Astrocyte of the spinal cord (primary cell): ENCODE measurements at regions not wholly inside any gene's neighbourhood (a gene's known extent, or its start where the extent isn't known, plus 50 kb on each side); places are given as distances from the start of the nearest gene placed in this dataset.

Experiments used
- DNase-seq: peaks from one replicate; pipeline ENCODE4 v3.0.0; 2011; ENCODE audit warnings: low read depth, low spot score
- H3K4me3 ChIP-seq: 2 replicates; pipeline ENCODE4 v1.5.1; 2011; ENCODE audit warnings: low read depth, mild to moderate bottlenecking, low read length, moderate library complexity
- in situ Hi-C: cut with HindIII; loops from 2 replicates; pipeline ENCODE4 v1.10.0; 2017; ENCODE audit warnings: low sequenced_read_pairs
- TF ChIP-seq, protein P1 (sequence below): IDR thresholded peaks from 2 replicates; pipeline ENCODE4 v1.5.1; 2012; ENCODE audit warnings: low read depth, mild to moderate bottlenecking, low read length, inconsistent platforms

DNA sequence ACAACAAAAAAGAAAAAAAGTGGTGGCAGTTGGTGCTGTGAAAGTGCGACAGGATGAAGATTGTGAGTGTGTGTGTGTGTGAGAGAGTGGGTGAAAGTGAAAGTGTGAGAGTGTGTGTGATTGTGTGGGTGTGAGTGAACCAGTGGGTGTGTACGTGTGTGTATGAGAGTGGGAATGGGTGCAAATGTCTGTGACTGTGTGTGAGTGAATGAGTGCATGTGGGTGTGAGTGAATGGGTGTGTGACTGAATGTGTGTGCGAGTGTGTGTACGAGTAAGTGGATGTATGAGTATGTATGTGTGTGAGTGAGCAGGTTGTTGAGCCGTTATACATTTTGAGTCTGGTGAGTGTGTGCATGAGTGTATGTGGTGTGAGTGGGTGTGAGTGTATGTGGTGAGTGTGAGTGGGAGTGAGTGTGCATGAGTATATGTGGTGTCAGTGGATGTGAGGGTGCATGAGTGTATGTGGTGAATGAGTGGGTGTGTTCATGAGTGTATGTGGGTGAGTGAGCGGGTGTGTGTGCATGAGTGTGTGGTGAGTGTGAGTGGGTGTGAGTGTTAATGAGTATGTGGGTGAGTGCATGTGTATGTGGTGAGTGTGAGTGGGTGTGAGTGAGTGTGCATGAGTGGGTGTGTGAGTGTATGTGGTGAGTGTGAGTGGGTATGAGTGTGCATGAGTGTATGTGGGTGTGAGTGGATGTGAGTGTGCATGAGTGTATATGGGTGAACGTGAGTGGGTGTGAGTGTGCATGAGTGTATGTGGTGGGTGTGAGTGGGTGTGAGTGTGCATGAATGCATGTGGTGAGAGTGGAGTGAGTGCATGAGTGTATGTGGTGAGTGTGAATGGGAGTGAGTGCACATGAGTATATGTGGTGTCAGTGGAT, 69.3 kb upstream of the HPCAL1 start:
- DNase-seq: no peak
- TF ChIP-seq, protein P1, sequence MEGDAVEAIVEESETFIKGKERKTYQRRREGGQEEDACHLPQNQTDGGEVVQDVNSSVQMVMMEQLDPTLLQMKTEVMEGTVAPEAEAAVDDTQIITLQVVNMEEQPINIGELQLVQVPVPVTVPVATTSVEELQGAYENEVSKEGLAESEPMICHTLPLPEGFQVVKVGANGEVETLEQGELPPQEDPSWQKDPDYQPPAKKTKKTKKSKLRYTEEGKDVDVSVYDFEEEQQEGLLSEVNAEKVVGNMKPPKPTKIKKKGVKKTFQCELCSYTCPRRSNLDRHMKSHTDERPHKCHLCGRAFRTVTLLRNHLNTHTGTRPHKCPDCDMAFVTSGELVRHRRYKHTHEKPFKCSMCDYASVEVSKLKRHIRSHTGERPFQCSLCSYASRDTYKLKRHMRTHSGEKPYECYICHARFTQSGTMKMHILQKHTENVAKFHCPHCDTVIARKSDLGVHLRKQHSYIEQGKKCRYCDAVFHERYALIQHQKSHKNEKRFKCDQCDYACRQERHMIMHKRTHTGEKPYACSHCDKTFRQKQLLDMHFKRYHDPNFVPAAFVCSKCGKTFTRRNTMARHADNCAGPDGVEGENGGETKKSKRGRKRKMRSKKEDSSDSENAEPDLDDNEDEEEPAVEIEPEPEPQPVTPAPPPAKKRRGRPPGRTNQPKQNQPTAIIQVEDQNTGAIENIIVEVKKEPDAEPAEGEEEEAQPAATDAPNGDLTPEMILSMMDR: no peak
- in situ Hi-C loops: no loop called here
- no peak overlapping the region for H3K4me3 ChIP-seq

GRCh38 chr2:10234013-10234306, 68.7 kb upstream of the HPCAL1 start:
- DNase-seq: no peak
- TF ChIP-seq, protein P1: peak; percentile 1
- no peak overlapping the region for H3K4me3 ChIP-seq
- in situ Hi-C loops: no loop called here

DNA sequence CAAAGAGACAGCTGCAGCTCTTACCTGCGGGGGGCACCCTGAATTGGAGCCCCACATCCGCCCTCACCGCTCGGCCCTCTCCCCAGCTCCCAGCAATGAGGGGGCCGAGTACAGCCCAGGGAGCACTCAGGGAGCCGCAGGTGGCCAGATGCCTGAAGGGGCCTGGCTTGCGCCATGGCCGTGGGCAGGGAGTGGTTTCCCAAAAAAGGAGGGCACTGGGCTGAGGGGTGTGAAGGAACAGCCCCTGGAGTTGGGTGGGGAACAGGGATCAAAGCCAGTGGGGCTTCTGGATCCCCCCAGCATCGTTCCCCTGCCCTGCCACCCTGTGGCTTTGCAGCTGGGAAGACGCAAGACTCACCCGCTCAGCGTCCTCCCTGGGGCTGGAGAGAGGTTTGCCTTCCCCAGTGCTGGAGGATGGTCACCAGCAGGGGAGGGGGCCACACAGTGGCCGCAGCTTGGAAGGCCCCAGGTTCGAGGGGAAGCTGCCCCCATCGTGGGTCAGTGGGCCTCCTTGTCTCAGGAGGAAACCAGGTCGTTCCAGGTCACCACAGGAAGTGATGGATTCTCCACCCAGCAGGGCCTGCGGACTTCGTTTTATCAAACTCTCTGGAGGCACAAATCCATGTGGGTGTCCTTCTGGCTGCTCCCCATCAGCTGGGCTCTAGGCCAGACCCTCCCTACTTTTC, 68.2 kb upstream of the HPCAL1 start:
- no peak overlapping the region for H3K4me3 ChIP-seq
- TF ChIP-seq, protein P1: no peak
- in situ Hi-C loops: no loop called here
- no peak for DNase-seq

DNA sequence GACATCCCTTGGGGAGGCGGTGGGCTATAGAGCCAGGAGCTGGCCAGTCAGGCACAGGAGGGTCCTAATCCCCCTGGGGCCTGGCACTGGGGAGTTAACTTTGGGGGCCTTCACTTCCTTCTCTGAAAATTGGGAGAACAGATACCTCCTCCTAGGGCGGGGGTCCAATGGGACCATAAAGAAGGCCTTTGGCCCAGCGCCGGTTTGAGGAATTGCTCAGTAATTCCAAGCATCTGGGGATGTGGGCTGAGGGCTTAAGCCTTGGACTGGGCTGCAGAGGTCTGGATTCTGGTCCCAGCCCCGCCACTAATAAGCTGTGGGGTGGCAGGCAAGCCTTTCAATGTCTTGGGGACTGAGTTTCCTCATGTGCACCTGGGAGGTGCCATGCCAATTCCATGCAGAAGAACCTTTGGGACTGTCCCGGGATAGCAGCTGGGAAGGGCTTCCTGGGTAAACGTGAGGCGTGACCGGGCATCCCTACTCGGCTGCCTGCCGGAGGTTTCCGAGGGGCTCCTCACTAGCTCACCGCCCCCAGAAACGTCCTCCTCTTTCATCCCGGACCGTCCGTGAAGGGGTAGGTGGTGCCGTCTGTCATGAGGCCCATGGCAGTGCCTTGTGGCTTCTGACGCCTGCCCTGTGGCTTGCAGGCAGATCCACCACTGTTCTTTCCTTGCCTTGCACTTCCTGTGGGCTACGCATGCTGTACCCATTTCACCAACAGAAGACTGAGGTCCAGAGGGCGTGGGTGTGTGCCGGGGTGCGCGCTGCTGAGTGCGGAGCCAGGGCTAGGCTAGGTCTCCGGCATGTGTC, 67.4 kb upstream of the HPCAL1 start:
- no peak overlapping the region for H3K4me3 ChIP-seq
- in situ Hi-C loops: no loop called here
- DNase-seq: no peak
- TF ChIP-seq, protein P1: no peak

DNA sequence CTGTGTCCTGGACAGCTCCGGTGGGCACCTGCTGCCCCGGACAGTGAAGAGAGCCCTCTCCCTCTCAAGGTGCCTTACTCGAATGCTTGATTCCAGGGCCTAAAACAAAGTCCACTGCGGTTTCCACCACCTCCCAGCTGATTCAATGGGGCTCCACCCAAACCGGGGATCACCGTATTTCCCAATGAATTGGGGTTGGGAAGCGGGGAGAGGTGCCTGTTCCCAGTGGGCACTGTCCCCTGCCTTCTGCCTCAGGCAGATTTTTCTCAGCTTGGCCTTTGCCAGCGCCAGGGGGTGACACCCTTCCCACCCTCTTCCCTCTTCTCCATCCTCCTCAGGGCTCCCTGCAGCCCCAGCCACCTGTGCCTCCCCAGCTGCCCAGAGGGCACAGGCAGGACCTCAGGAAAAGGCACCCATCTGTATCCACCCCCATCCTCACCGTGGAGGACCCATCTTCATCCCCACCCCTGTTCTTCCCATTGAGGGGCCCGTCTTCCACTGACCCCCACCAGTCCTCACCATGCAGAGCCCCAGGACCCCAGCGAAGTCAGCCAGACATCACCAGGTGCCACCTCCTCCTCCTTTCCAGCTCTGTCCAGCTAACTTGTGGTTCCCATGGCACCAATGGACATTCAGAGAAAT, 66.7 kb upstream of the HPCAL1 start:
- DNase-seq: no peak
- in situ Hi-C loops: no loop called here
- no peak overlapping the region for H3K4me3 ChIP-seq
- TF ChIP-seq, protein P1: no peak

DNA sequence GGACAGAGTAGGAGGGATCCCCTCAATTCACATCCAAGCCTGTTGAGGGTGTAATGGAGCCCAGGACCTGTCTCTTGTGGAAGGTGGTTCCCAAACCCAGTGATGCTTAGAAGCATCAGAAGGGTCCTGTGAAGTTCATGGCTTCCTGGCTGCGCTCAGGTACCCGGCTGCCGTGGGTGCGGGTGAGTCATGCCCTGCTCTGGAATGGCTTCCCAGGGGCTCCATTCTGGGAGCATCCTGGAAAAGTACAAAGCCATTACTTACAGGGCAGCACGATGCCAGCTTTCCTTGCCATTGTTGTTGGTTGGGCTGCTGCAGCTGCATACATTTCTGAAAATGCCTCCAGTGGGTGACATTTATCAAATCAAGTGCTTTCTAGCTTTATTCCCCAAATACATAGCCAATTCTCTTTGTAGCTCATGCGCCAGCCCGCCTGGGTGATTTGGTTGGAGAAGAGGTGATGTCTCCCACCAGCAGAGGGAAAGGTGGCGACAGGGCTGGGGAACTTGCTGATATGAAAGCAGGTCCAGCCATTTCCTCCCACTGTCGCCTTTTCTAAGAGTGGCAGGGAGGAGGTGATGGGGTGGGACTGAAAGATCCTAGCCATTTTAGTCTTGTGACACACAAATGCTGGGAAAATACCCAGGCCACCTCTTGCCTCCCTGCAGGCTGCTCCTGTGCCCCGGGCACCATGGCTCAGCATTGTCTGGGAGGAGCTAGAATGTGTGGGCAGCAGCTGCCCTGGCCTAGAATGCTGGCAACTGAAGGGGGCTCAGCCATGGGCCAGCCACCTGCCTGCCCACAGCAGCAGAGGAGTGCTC, 65.9 kb upstream of the HPCAL1 start:
- no peak overlapping the region for H3K4me3 ChIP-seq
- TF ChIP-seq, protein P1: no peak
- DNase-seq: no peak
- in situ Hi-C loops: no loop called here
